KMS-11 (cell line): ENCODE measurements at regions not wholly inside any gene's neighbourhood (a gene's known extent, or its start where the extent isn't known, plus 50 kb on each side); places are given as distances from the start of the nearest gene placed in this dataset.

ENCODE experiments used
- H2AFZ ChIP-seq: fragments of 200-600 bp; sonication (generic); 2 replicates; pipeline ENCODE4 v1.6.1; 2016; ENCODE audit warnings: antibody characterized with exemption, mixed run types, low read depth
- H3K27ac ChIP-seq: fragments of 200-600 bp; sonication (generic); 2 replicates; pipeline ENCODE4 v1.6.1; 2016; ENCODE audit warnings: mild to moderate bottlenecking, mixed run types
- H3K27me3 ChIP-seq: fragments of 200-600 bp; sonication (generic); 2 replicates; pipeline ENCODE4 v1.6.1; 2017; ENCODE audit warnings: mild to moderate bottlenecking, low read depth, mixed run types, moderate library complexity; ENCODE audit not compliant: insufficient read depth
- H3K36me3 ChIP-seq: fragments of 200-600 bp; sonication (generic); 2 replicates; pipeline ENCODE4 v1.6.1; 2017; ENCODE audit warnings: mild to moderate bottlenecking, mixed run types; ENCODE audit not compliant: insufficient read depth
- H3K4me1 ChIP-seq: fragments of 200-600 bp; sonication (generic); 2 replicates; pipeline ENCODE4 v1.6.1; 2016; ENCODE audit warnings: mild to moderate bottlenecking, low read depth, mixed run types; ENCODE audit not compliant: poor library complexity, severe bottlenecking
- H3K4me2 ChIP-seq: fragments of 200-600 bp; sonication (generic); 2 replicates; pipeline ENCODE4 v1.7.0; 2016; ENCODE audit warnings: mild to moderate bottlenecking, mixed run types
- H3K4me3 ChIP-seq: fragments of 200-600 bp; sonication (generic); IDR thresholded peaks from 2 replicates; pipeline ENCODE4 v1.6.1; 2017; ENCODE audit warnings: low read depth, low read length, mixed read lengths; ENCODE audit not compliant: insufficient read depth
- H3K79me2 ChIP-seq: fragments of 200-600 bp; sonication (generic); 2 replicates; pipeline ENCODE4 v1.6.1; 2016; ENCODE audit warnings: low read depth, mixed run types; ENCODE audit not compliant: insufficient read depth
- H3K9ac ChIP-seq: fragments of 200-600 bp; sonication (generic); 2 replicates; pipeline ENCODE4 v1.6.1; 2016; ENCODE audit warnings: mild to moderate bottlenecking, mixed run types
- H4K20me1 ChIP-seq: fragments of 200-600 bp; sonication (generic); 2 replicates; pipeline ENCODE4 v1.6.1; 2016; ENCODE audit warnings: mild to moderate bottlenecking, mixed run types; ENCODE audit not compliant: insufficient read depth
- TF ChIP-seq, protein P1 (sequence below): fragments of 200-600 bp; sonication (generic); conservative IDR thresholded peaks from 2 replicates; pipeline ENCODE4 v1.6.1; 2017; ENCODE audit warnings: low read depth, mild to moderate bottlenecking, antibody characterized with exemption, low read length, moderate library complexity, mixed read lengths

DNA sequence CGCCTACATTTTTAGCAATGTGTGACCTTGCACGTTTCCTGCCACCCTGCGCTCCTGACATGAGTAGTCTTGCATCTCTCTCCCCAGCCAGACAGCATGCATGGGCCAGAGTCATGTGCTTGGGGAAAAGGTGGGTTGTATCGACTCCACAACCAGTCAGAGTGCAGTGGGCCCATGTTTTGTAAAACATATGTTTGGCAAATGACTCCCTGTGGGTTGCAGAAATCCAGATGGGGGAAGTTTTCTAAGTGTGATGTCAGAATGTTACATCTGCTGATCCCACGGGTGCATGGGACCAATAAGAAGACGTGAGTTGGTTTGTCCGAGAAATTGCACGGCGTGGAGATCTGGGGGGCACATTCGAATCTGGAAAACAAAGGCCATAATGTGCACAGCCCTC lies 147.1 kb downstream of the FOXL1 start:
- H3K79me2 ChIP-seq, result no peaks in the 10 kb centered on the region
- no peak overlapping the region for H3K9ac ChIP-seq
- no peak overlapping the region for H3K27ac ChIP-seq
- TF ChIP-seq, protein P1, sequence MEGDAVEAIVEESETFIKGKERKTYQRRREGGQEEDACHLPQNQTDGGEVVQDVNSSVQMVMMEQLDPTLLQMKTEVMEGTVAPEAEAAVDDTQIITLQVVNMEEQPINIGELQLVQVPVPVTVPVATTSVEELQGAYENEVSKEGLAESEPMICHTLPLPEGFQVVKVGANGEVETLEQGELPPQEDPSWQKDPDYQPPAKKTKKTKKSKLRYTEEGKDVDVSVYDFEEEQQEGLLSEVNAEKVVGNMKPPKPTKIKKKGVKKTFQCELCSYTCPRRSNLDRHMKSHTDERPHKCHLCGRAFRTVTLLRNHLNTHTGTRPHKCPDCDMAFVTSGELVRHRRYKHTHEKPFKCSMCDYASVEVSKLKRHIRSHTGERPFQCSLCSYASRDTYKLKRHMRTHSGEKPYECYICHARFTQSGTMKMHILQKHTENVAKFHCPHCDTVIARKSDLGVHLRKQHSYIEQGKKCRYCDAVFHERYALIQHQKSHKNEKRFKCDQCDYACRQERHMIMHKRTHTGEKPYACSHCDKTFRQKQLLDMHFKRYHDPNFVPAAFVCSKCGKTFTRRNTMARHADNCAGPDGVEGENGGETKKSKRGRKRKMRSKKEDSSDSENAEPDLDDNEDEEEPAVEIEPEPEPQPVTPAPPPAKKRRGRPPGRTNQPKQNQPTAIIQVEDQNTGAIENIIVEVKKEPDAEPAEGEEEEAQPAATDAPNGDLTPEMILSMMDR, result no peak
- H4K20me1 ChIP-seq, result no peaks in the 10 kb centered on the region
- H3K4me2 ChIP-seq, result no peak overlapping the region
- no peaks in the 10 kb centered on the region for H3K36me3 ChIP-seq
- H3K4me3 ChIP-seq, result no peak overlapping the region
- no peaks in the 10 kb centered on the region for H3K4me1 ChIP-seq
- H3K27me3 ChIP-seq, result peaks cover 12% of the 10 kb centered on the region; the same call in 1 of the 2 replicates
- H2AFZ ChIP-seq, result no peak overlapping the region

DNA sequence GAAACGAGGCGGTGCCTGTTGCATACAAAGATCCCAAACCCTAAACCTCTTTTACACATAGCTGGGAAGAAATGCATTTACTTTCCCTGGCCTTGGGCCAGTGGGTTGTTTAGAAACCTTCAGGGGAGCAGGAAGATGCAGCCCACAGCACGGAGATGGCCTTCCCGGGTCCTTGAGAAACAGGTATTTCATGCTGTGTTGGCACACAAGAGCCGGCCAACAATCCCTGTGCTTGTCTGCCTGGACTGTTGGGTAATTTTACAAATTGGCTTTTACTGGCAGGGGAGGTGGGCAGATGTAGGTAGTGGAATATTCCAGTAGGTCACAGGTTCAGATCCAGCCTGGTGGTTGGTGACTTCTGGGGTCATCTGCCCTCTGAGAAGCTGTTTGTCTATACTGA lies 148.0 kb downstream of the FOXL1 start:
- Histone ChIP-seq H3K4me3 (no peak overlapping the region), H3K27ac (no peak overlapping the region), H2AFZ (no peak overlapping the region), H3K9ac (no peak overlapping the region), H3K79me2 (no peaks in the 10 kb centered on the region), H4K20me1 (no peaks in the 10 kb centered on the region), H3K36me3 (no peaks in the 10 kb centered on the region), H3K4me1 (no peaks in the 10 kb centered on the region), H3K4me2 (no peak overlapping the region), H3K27me3 (peaks cover 16% of the 10 kb centered on the region; the same call in 1 of the 2 replicates)
- TF ChIP-seq, protein P1, result no peak

DNA sequence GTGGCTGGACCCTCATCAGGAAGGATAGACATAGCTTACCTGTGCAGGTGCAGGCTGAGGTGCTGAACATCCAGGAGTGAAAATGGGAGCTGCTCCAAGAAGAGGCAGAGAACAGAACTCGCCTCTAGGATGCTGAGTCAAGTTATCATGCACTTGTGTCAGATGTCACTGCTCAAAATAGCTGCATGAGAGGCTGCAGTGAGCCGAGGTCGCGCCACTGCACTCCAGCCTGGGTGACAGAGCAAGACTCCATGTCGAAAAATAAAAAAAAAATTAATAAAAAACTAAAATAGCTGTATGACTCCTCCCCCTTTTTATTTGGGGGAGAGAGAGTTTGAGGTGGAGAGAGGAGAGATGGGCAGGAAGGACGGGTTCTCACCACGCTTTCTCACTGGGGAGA lies 148.8 kb downstream of the FOXL1 start:
- Histone ChIP-seq H3K79me2 (no peaks in the 10 kb centered on the region), H3K9ac (no peak overlapping the region), H3K4me3 (no peak overlapping the region), H4K20me1 (no peaks in the 10 kb centered on the region), H2AFZ (no peak overlapping the region), H3K36me3 (no peaks in the 10 kb centered on the region), H3K27ac (no peak overlapping the region), H3K27me3 (peaks cover 21% of the 10 kb centered on the region; the same call in 1 of the 2 replicates), H3K4me2 (no peak overlapping the region), H3K4me1 (no peaks in the 10 kb centered on the region)
- TF ChIP-seq, protein P1, result no peak

DNA sequence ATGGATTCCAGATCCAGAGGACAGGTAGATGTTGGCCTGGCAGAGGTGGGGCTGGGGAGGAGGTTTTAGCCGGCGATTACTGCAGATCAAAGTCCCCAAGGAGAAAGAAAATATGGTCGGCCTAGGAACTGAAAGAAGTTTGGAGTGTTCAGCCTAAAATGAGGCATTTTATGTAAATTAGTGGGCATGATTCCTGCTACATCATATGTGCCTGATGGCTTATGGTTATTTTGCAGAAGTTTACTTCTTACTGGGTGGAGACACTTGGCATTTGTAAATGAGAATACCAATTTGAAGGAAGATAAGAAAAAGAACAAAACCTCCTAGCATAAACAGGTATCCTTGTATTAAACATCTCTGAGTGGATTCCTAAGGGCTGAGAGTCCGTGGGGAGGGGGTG lies 149.3 kb downstream of the FOXL1 start:
- H3K79me2 ChIP-seq, result no peaks in the 10 kb centered on the region
- no peak overlapping the region for H2AFZ ChIP-seq
- H3K9ac ChIP-seq, result no peak overlapping the region
- no peaks in the 10 kb centered on the region for H4K20me1 ChIP-seq
- H3K4me2 ChIP-seq, result no peak overlapping the region
- H3K36me3 ChIP-seq, result no peaks in the 10 kb centered on the region
- no peak overlapping the region for H3K27ac ChIP-seq
- TF ChIP-seq, protein P1, result no peak
- peaks cover 21% of the 10 kb centered on the region; the same call in 1 of the 2 replicates for H3K27me3 ChIP-seq
- no peaks in the 10 kb centered on the region for H3K4me1 ChIP-seq
- no peak overlapping the region for H3K4me3 ChIP-seq
